Liver (tissue), 8 donors: ENCODE measurements at regions not wholly inside any gene's neighbourhood (a gene's known extent, or its start where the extent isn't known, plus 50 kb on each side); places are given as distances from the start of the nearest gene placed in this dataset.

ENCODE experiments used
- DNase-seq: peaks from one replicate; pipeline ENCODE4 v3.0.0-alpha.2; 2017; ENCODE audit warnings: low spot score
- H3K27ac ChIP-seq, 2 donors: one replicate each; pipeline ENCODE4 v1.7.0; 2013; ENCODE audit warnings: inconsistent platforms in 2 of 2, low read length in 2 of 2, control low read depth in 1 of 2, low read depth in 1 of 2, mild to moderate bottlenecking in 1 of 2
- H3K27me3 ChIP-seq, 4 donors: one replicate each; pipeline versions ENCODE4 v1.6.1 to v1.7.0; 2013; ENCODE audit warnings: low read length in 3 of 4, inconsistent platforms in 1 of 4, mild to moderate bottlenecking in 1 of 4, moderate library complexity in 1 of 4; ENCODE audit not compliant: control insufficient read depth in 4 of 4, insufficient read depth in 4 of 4
- H3K36me3 ChIP-seq, 4 donors: one replicate each; pipeline versions ENCODE4 v1.6.1 to v1.7.0; 2013; ENCODE audit warnings: low read length in 3 of 4, mild to moderate bottlenecking in 3 of 4, low read depth in 1 of 4, moderate library complexity in 1 of 4; ENCODE audit not compliant: control insufficient read depth in 4 of 4, insufficient read depth in 3 of 4
- H3K4me1 ChIP-seq, 4 donors: one replicate each; pipeline versions ENCODE4 v1.6.1 to v1.7.0; 2013; ENCODE audit warnings: low read length in 3 of 4, mild to moderate bottlenecking in 3 of 4, moderate library complexity in 1 of 4; ENCODE audit not compliant: control insufficient read depth in 4 of 4, insufficient read depth in 4 of 4
- H3K4me3 ChIP-seq, 3 donors: one replicate each; pipeline versions ENCODE4 v1.6.1 to v1.7.0; 2013; ENCODE audit warnings: low read length in 3 of 3, control low read depth in 1 of 3, low read depth in 1 of 3, mild to moderate bottlenecking in 1 of 3
- H3K9ac ChIP-seq, 2 donors: one replicate each; pipeline ENCODE4 v1.7.0; 2013; ENCODE audit warnings: low read length in 2 of 2, mild to moderate bottlenecking in 2 of 2, moderate library complexity in 2 of 2, control low read depth in 1 of 2, low read depth in 1 of 2
- H3K9me3 ChIP-seq, 4 donors: one replicate each; pipeline versions ENCODE4 v1.6.1 to v1.7.0; 2013; ENCODE audit warnings: low read length in 3 of 4; ENCODE audit not compliant: control insufficient read depth in 4 of 4
- ATF3 ChIP-seq: IDR thresholded peaks from 2 replicates; pipeline ENCODE4 v1.6.1; 2016; ENCODE audit warnings: antibody characterized with exemption
- CTCF ChIP-seq: fragments of 150-350 bp; IDR thresholded peaks from 2 replicates; pipeline ENCODE4 v1.5.1; 2017; ENCODE audit warnings: improper control_type of control experiment, low read depth, low read length; ENCODE audit not compliant: missing input control
- EGR1 ChIP-seq, 2 donors: IDR thresholded peaks; 2 replicates each; pipeline ENCODE4 v1.6.1; 2016 to 2018; ENCODE audit warnings: antibody characterized with exemption in 2 of 2, low read depth in 2 of 2
- FOXA1 ChIP-seq: IDR thresholded peaks from 2 replicates; pipeline ENCODE4 v1.6.1; 2016; ENCODE audit warnings: antibody characterized with exemption
- FOXA2 ChIP-seq: IDR thresholded peaks from 2 replicates; pipeline ENCODE4 v1.6.1; 2016; ENCODE audit warnings: antibody characterized with exemption
- GABPA ChIP-seq, 2 donors: IDR thresholded peaks in 1 of 2; conservative IDR thresholded peaks in 1 of 2; 2 replicates each; pipeline ENCODE4 v1.6.1; 2016; ENCODE audit warnings: antibody characterized with exemption in 2 of 2, mild to moderate bottlenecking in 1 of 2, moderate library complexity in 1 of 2
- HNF4A ChIP-seq, 2 donors: conservative IDR thresholded peaks; 2 replicates each; pipeline ENCODE4 v1.6.1; 2016; ENCODE audit warnings: antibody characterized with exemption in 2 of 2, mild to moderate bottlenecking in 2 of 2
- HNF4G ChIP-seq: IDR thresholded peaks from 2 replicates; pipeline ENCODE4 v1.6.1; 2016; ENCODE audit warnings: antibody characterized with exemption
- JUND ChIP-seq, 2 donors: IDR thresholded peaks; 2 replicates each; pipeline ENCODE4 v1.6.1; 2016; ENCODE audit warnings: antibody characterized with exemption in 2 of 2
- MAX ChIP-seq: IDR thresholded peaks from 2 replicates; pipeline ENCODE4 v1.6.1; 2016; ENCODE audit warnings: antibody characterized with exemption
- NR2F2 ChIP-seq: IDR thresholded peaks from 2 replicates; pipeline ENCODE4 v1.6.1; 2016; ENCODE audit warnings: antibody characterized with exemption
- RAD21 ChIP-seq, 2 donors: IDR thresholded peaks; 2 replicates each; pipeline ENCODE4 v1.6.1; 2016; ENCODE audit warnings: antibody characterized with exemption in 2 of 2, mild to moderate bottlenecking in 2 of 2
- REST ChIP-seq: IDR thresholded peaks from 2 replicates; pipeline ENCODE4 v1.6.1; 2016; ENCODE audit warnings: antibody characterized with exemption, mild to moderate bottlenecking
- RXRA ChIP-seq, 2 donors: IDR thresholded peaks; 2 replicates each; pipeline ENCODE4 v1.6.1; 2017 to 2018; ENCODE audit warnings: antibody characterized with exemption in 2 of 2, mild to moderate bottlenecking in 1 of 2
- SP1 ChIP-seq: IDR thresholded peaks from 2 replicates; pipeline ENCODE4 v1.6.1; 2018; ENCODE audit warnings: antibody characterized with exemption, mild to moderate bottlenecking
- TAF1 ChIP-seq: conservative IDR thresholded peaks from 2 replicates; pipeline ENCODE4 v1.6.1; 2016; ENCODE audit warnings: antibody characterized with exemption, mild to moderate bottlenecking
- YY1 ChIP-seq: IDR thresholded peaks from 2 replicates; pipeline ENCODE4 v1.6.1; 2016; ENCODE audit warnings: antibody characterized with exemption, mild to moderate bottlenecking
- WGBS: extraction: QIAGEN DNeasy Blood & Tissue Kit; methylation state at CpG from one replicate; pipeline ENCODE4 v1.1.7; 2013; 5-methylcytosine and 5-hydroxymethylcytosine counted together
- TF ChIP-seq, protein P1 (sequence below): IDR thresholded peaks from 2 replicates; pipeline ENCODE4 v1.6.1; 2016; ENCODE audit warnings: antibody characterized with exemption
- donor health status: healthy.
- donor health status: healthy.
- donor health status: healthy.
- donor health status: healthy.
- donor health status: healthy.

- H3K27me3 ChIP-seq, result no peaks in the 10 kb centered on the region
- H3K4me1 ChIP-seq, result no peaks in the 10 kb centered on the region
- 96% methylated on average over 1 of the region's 1 CpG for WGBS
- no peak overlapping the region for H3K9ac ChIP-seq
- H3K27ac ChIP-seq, result no peak overlapping the region
- DNase-seq, result no peak
- TF ChIP-seq GABPA (IDR thresholded peaks at IDR 0.05 in 1 of 2, conservative IDR thresholded peaks at IDR 0.05 in 1 of 2), result no peak
- TF ChIP-seq FOXA2, result no peak
- no peak for TF ChIP-seq RXRA (IDR thresholded peaks at IDR 0.05)
- TF ChIP-seq EGR1 (IDR thresholded peaks at IDR 0.05; ENCODE audit: low read depth in 2 of 2), result no peak
- TF ChIP-seq TAF1, result no peak
- no peak for TF ChIP-seq HNF4G
- TF ChIP-seq SP1, result no peak
- TF ChIP-seq ATF3, result no peak
- no peak for TF ChIP-seq HNF4A (conservative IDR thresholded peaks at IDR 0.05)
- TF ChIP-seq NR2F2, result no peak
- no peak for TF ChIP-seq MAX
- TF ChIP-seq YY1, result no peak
- TF ChIP-seq JUND (IDR thresholded peaks at IDR 0.05), result no peak
- TF ChIP-seq, protein P1, sequence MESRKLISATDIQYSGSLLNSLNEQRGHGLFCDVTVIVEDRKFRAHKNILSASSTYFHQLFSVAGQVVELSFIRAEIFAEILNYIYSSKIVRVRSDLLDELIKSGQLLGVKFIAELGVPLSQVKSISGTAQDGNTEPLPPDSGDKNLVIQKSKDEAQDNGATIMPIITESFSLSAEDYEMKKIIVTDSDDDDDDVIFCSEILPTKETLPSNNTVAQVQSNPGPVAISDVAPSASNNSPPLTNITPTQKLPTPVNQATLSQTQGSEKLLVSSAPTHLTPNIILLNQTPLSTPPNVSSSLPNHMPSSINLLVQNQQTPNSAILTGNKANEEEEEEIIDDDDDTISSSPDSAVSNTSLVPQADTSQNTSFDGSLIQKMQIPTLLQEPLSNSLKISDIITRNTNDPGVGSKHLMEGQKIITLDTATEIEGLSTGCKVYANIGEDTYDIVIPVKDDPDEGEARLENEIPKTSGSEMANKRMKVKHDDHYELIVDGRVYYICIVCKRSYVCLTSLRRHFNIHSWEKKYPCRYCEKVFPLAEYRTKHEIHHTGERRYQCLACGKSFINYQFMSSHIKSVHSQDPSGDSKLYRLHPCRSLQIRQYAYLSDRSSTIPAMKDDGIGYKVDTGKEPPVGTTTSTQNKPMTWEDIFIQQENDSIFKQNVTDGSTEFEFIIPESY, result no peak
- TF ChIP-seq FOXA1, result no peak
- no peak for TF ChIP-seq REST
- TF ChIP-seq RAD21 (IDR thresholded peaks at IDR 0.05), result no peak
- TF ChIP-seq CTCF, result no peak
- H3K9me3 ChIP-seq, result no peaks in the 10 kb centered on the region
- no peaks in the 10 kb centered on the region for H3K36me3 ChIP-seq
- H3K4me3 ChIP-seq, result no peak overlapping the region
These were observed 109.6 kb upstream of the CHORDC1 start for GRCh38 chr11:90332415-90332814.

DNA sequence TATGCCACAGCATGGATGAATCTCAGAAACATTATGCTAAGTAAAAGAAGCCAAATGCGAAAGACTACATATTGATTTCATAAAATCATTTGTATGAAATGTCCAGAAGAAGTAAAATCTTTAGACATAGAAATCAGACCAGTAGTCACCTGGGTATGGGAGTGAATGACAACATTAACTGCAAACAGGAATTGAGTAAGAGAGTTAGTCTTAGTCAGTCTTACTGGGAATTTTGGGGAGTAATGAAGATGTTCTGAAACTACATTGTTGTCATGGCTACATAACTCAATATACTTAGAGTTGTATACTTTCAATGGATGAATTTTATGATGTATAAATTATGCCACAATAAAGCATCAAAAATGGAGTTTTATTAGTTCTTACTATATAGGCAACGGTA lies 107.8 kb upstream of the CHORDC1 start:
- 90% methylated on average over 2 of the region's 2 CpGs for WGBS
- no peak overlapping the region for H3K27ac ChIP-seq
- H3K4me3 ChIP-seq, result no peak overlapping the region
- H3K36me3 ChIP-seq, result no peaks in the 10 kb centered on the region
- H3K27me3 ChIP-seq, result no peaks in the 10 kb centered on the region
- H3K9me3 ChIP-seq, result no peaks in the 10 kb centered on the region
- H3K9ac ChIP-seq, result no peak overlapping the region
- no peak for DNase-seq
- H3K4me1 ChIP-seq, result no peaks in the 10 kb centered on the region
- TF ChIP-seq FOXA1 (no peak), RXRA (IDR thresholded peaks at IDR 0.05) (no peak), JUND (IDR thresholded peaks at IDR 0.05) (no peak), RAD21 (IDR thresholded peaks at IDR 0.05) (no peak), REST (no peak), HNF4G (no peak), TAF1 (no peak), HNF4A (conservative IDR thresholded peaks at IDR 0.05) (no peak), ATF3 (no peak), SP1 (no peak)
